IPS-18a (cell line): ENCODE measurements at regions not wholly inside any gene's neighbourhood (a gene's known extent, or its start where the extent isn't known, plus 50 kb on each side); places are given as distances from the start of the nearest gene placed in this dataset.

ENCODE experiments used
- H3K27ac ChIP-seq: one replicate; pipeline ENCODE4 v1.5.1; 2013; ENCODE audit warnings: low read length
- H3K27me3 ChIP-seq: one replicate; pipeline ENCODE4 v1.6.1; 2013; ENCODE audit warnings: mild to moderate bottlenecking, low read length; ENCODE audit not compliant: control insufficient read depth, insufficient read depth
- H3K36me3 ChIP-seq: one replicate; pipeline ENCODE4 v1.6.1; 2013; ENCODE audit warnings: low read depth, low read length; ENCODE audit not compliant: control insufficient read depth
- H3K4me1 ChIP-seq: one replicate; pipeline ENCODE4 v1.6.1; 2013; ENCODE audit warnings: low read depth, low read length; ENCODE audit not compliant: control insufficient read depth
- H3K4me3 ChIP-seq: one replicate; pipeline ENCODE4 v1.5.1; 2013; ENCODE audit warnings: low read length
- H3K9ac ChIP-seq: one replicate; pipeline ENCODE4 v1.6.1; 2013; ENCODE audit warnings: mild to moderate bottlenecking, low read length, moderate library complexity
- H3K9me3 ChIP-seq: one replicate; pipeline ENCODE4 v1.6.1; 2013; ENCODE audit warnings: low read depth, low read length; ENCODE audit not compliant: control insufficient read depth

DNA sequence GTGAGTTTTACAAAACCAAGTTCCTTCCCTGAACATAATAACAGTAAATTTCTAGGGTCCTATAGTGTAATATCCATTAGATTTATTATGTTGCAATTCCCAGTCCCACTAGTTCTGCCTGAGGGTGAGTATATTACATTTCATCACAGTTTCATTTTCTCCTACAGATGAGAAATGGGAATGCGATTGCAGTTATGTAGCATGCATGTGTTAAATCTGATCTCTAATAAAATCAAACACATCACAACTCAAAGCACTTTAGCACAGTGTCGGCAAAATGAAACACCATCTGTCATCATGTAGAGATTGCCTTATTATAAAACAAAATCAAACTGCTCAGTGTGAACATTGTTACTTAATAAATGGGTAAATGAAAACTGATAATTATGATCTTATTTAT lies 180.5 kb upstream of the TOX3 start:
- H3K9me3 ChIP-seq: peaks cover 7% of the 10 kb centered on the region
- H3K36me3 ChIP-seq: no peaks in the 10 kb centered on the region
- no peak overlapping the region for H3K4me3 ChIP-seq
- H3K4me1 ChIP-seq: no peaks in the 10 kb centered on the region
- no peak overlapping the region for H3K27ac ChIP-seq
- no peaks in the 10 kb centered on the region for H3K27me3 ChIP-seq
- no peak overlapping the region for H3K9ac ChIP-seq

- Histone ChIP-seq H3K9me3 (peaks cover 3% of the 10 kb centered on the region), H3K4me3 (no peak overlapping the region), H3K27ac (no peak overlapping the region), H3K4me1 (no peaks in the 10 kb centered on the region), H3K27me3 (no peaks in the 10 kb centered on the region), H3K36me3 (no peaks in the 10 kb centered on the region), H3K9ac (no peak overlapping the region)
These were observed 178.5 kb upstream of the TOX3 start for GRCh38 chr16:52725461-52725860.

DNA sequence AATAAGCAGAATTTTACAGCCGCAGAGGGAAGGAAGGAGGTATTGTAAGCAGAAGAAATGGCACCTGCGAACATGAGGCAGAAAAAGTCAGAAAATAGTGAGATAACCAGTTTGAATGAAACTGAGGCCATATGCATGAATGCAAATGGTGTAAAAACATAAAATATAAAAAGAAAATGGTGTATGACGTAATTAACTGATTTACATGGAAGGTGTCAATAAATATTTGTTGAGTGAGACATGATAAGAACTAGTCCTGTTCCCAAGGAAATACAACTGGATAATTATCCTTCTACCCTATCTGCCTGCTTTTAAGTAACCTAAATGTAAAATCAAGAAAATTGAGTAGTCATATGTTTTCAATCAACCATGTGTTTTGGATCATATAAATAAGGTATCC lies 178.1 kb upstream of the TOX3 start:
- Histone ChIP-seq H3K36me3 (no peaks in the 10 kb centered on the region), H3K9me3 (no peaks in the 10 kb centered on the region), H3K9ac (no peak overlapping the region), H3K4me1 (no peaks in the 10 kb centered on the region), H3K27me3 (no peaks in the 10 kb centered on the region), H3K27ac (no peak overlapping the region), H3K4me3 (no peak overlapping the region)

DNA sequence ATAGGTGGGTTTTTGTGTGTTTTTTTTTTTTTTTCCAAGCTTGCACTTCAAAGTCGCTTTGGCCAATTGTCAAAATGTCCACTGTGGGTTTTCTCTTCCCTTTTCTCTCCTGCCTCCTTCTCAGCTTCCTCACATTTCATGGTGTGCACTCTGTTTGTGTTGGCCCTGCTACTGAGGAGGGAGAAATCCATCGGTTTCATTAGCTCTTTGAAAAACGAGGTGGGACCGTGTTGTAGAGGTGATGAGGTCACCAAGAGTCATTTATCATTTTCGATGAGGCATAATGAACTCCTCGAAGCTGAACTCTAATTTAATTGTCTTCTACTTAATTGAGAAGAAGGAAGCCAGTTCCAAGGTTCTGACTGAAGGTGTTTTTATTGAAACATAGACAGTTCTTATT lies 174.4 kb upstream of the TOX3 start:
- H3K4me3 ChIP-seq: no peak overlapping the region
- H3K27ac ChIP-seq: no peak overlapping the region
- H3K4me1 ChIP-seq: no peaks in the 10 kb centered on the region
- no peaks in the 10 kb centered on the region for H3K36me3 ChIP-seq
- H3K27me3 ChIP-seq: no peaks in the 10 kb centered on the region
- no peaks in the 10 kb centered on the region for H3K9me3 ChIP-seq
- H3K9ac ChIP-seq: no peak overlapping the region

GRCh38 chr16:52718046-52718445 lies 171.1 kb upstream of the TOX3 start:
- Histone ChIP-seq H3K9me3 (no peaks in the 10 kb centered on the region), H3K27me3 (no peaks in the 10 kb centered on the region), H3K4me3 (no peak overlapping the region), H3K36me3 (no peaks in the 10 kb centered on the region), H3K27ac (no peak overlapping the region), H3K9ac (no peak overlapping the region), H3K4me1 (no peaks in the 10 kb centered on the region)

DNA sequence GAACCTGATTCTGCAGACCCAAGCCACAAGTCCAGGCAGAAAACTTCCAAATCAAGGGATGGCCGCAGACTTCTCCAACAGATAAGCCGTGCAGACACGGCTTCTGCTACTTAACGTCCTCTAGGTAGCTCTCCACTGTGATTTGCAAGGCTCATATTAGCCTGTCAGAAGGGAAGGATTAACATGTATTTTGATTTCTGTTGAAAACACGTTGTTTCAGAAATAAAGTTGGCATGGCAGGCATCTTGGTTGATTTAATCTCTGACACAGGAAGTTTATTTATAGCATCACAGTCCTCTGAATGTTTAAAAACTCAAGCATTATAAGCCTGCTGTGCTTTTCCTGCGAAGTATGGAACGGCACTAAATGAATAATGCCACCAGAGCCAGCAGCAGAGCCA lies 166.8 kb upstream of the TOX3 start:
- Histone ChIP-seq H3K4me3 (no peak overlapping the region), H3K36me3 (no peaks in the 10 kb centered on the region), H3K27ac (no peak overlapping the region), H3K9me3 (no peaks in the 10 kb centered on the region), H3K9ac (no peak overlapping the region), H3K4me1 (peaks cover 3% of the 10 kb centered on the region), H3K27me3 (no peaks in the 10 kb centered on the region)

GRCh38 chr16:52709306-52709705 lies 162.4 kb upstream of the TOX3 start:
- H3K9me3 ChIP-seq: no peaks in the 10 kb centered on the region
- peaks cover 8% of the 10 kb centered on the region for H3K4me1 ChIP-seq
- H3K27ac ChIP-seq: no peak overlapping the region

GRCh38 chr16:52708476-52708875 lies 161.5 kb upstream of the TOX3 start:
- no peaks in the 10 kb centered on the region for H3K27me3 ChIP-seq
- H3K27ac ChIP-seq: no peak overlapping the region
- no peak overlapping the region for H3K9ac ChIP-seq
- H3K9me3 ChIP-seq: no peaks in the 10 kb centered on the region
- no peak overlapping the region for H3K4me3 ChIP-seq
- H3K4me1 ChIP-seq: peaks cover 8% of the 10 kb centered on the region
- H3K36me3 ChIP-seq: no peaks in the 10 kb centered on the region

More at GRCh38 chr16:52709306-52709705, 162.4 kb upstream of the TOX3 start:
- Histone ChIP-seq H3K9ac (no peak overlapping the region), H3K36me3 (no peaks in the 10 kb centered on the region), H3K27me3 (no peaks in the 10 kb centered on the region), H3K4me3 (no peak overlapping the region)

GRCh38 chr16:52707676-52708337 lies 160.9 kb upstream of the TOX3 start:
- H3K27ac ChIP-seq: no peak overlapping the region
- no peak overlapping the region for H3K9ac ChIP-seq
- no peaks in the 10 kb centered on the region for H3K27me3 ChIP-seq
- H3K9me3 ChIP-seq: no peaks in the 10 kb centered on the region
- H3K36me3 ChIP-seq: no peaks in the 10 kb centered on the region
- H3K4me3 ChIP-seq: no peak overlapping the region
- H3K4me1 ChIP-seq: peaks cover 8% of the 10 kb centered on the region

- no peak overlapping the region for H3K4me3 ChIP-seq
- no peaks in the 10 kb centered on the region for H3K27me3 ChIP-seq
- H3K27ac ChIP-seq: no peak overlapping the region
- no peaks in the 10 kb centered on the region for H3K9me3 ChIP-seq
- H3K36me3 ChIP-seq: no peaks in the 10 kb centered on the region
- H3K4me1 ChIP-seq: peaks cover 8% of the 10 kb centered on the region
- H3K9ac ChIP-seq: no peak overlapping the region
These were observed 158.2 kb upstream of the TOX3 start for GRCh38 chr16:52705122-52705521.

GRCh38 chr16:52697971-52698370 lies 151.0 kb upstream of the TOX3 start:
- no peaks in the 10 kb centered on the region for H3K27me3 ChIP-seq
- H3K27ac ChIP-seq: no peak overlapping the region
- H3K4me3 ChIP-seq: no peak overlapping the region
- no peak overlapping the region for H3K9ac ChIP-seq
- H3K36me3 ChIP-seq: no peaks in the 10 kb centered on the region
- no peaks in the 10 kb centered on the region for H3K4me1 ChIP-seq
- no peaks in the 10 kb centered on the region for H3K9me3 ChIP-seq

DNA sequence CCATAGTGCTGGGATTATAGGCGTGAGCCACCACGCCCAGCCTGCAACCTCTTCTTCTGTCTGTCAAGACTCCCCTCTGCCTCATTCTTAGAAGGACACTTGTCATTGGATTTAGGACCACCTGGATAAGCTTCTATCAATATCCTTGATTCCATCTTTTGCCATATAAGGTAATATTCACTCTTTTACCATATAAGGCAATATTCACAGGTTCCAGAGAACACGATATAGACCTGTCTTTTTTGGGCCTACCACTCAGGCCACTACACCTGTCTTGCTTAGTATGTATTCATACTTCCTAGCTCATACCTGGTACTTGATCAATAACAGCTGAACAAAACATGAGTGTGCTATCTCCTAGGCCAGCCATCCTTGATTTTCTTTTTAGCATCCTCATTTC lies 149.2 kb upstream of the TOX3 start:
- Histone ChIP-seq H3K27me3 (no peaks in the 10 kb centered on the region), H3K9me3 (peaks cover 10% of the 10 kb centered on the region), H3K4me1 (no peaks in the 10 kb centered on the region), H3K36me3 (no peaks in the 10 kb centered on the region), H3K27ac (no peak overlapping the region), H3K4me3 (no peak overlapping the region), H3K9ac (no peak overlapping the region)
